Osteoblast (primary cell): ENCODE measurements at regions not wholly inside any gene's neighbourhood (a gene's known extent, or its start where the extent isn't known, plus 50 kb on each side); places are given as distances from the start of the nearest gene placed in this dataset.

Source experiments
- DNase-seq: peaks from one replicate; pipeline ENCODE4 v3.0.0; 2011; ENCODE audit warnings: low spot score, mixed read lengths; ENCODE audit not compliant: insufficient read length; ENCODE audit errors: missing footprints
- H2AFZ ChIP-seq: 2 replicates; pipeline ENCODE4 v1.6.0; 2011; ENCODE audit warnings: mild to moderate bottlenecking, low read length
- H3K27ac ChIP-seq: 2 replicates; pipeline ENCODE4 v1.5.1; 2011; ENCODE audit warnings: mild to moderate bottlenecking, low read depth, low read length, moderate library complexity
- H3K27me3 ChIP-seq: 2 replicates; pipeline ENCODE4 v1.6.0; 2012; ENCODE audit warnings: mild to moderate bottlenecking, control low read depth, inconsistent platforms, low read length, moderate library complexity; ENCODE audit not compliant: insufficient read depth
- H3K36me3 ChIP-seq: 2 replicates; pipeline ENCODE4 v1.5.1; 2011; ENCODE audit warnings: mild to moderate bottlenecking, low read length, control low read depth, moderate library complexity; ENCODE audit not compliant: insufficient read depth
- H3K4me1 ChIP-seq: 2 replicates; pipeline ENCODE4 v1.5.1; 2011; ENCODE audit warnings: mild to moderate bottlenecking, low read length, control low read depth, moderate library complexity; ENCODE audit not compliant: insufficient read depth
- H3K4me2 ChIP-seq: 2 replicates; pipeline ENCODE4 v1.6.0; 2011; ENCODE audit warnings: mild to moderate bottlenecking, low read length; ENCODE audit not compliant: insufficient read depth
- H3K4me3 ChIP-seq: fragments of 200-600 bp; sonication (generic); 3 replicates; pipeline ENCODE4 v1.5.1; 2012; ENCODE audit warnings: mild to moderate bottlenecking, low read length, inconsistent platforms; ENCODE audit not compliant: insufficient read depth
- H3K79me2 ChIP-seq: 2 replicates; pipeline ENCODE4 v1.6.0; 2012; ENCODE audit warnings: mild to moderate bottlenecking, low read length, control low read depth, inconsistent platforms; ENCODE audit not compliant: insufficient read depth
- H3K9me3 ChIP-seq: 2 replicates; pipeline ENCODE4 v1.5.1; 2011; ENCODE audit warnings: low read depth, low read length, control low read depth
- H4K20me1 ChIP-seq: 2 replicates; pipeline ENCODE4 v1.6.0; 2012; ENCODE audit warnings: mild to moderate bottlenecking, low read length, control low read depth; ENCODE audit not compliant: insufficient read depth
- CTCF ChIP-seq: IDR thresholded peaks from 2 replicates; pipeline ENCODE4 v1.5.1; 2011; ENCODE audit warnings: mild to moderate bottlenecking, low read depth, low read length, moderate library complexity; ENCODE audit errors: extremely low read depth

GRCh38 chr7:8322667-8323066, 60.7 kb upstream of the ICA1 start:
- H3K79me2 ChIP-seq: no peaks in the 10 kb centered on the region
- no peaks in the 10 kb centered on the region for H3K36me3 ChIP-seq
- no peaks in the 10 kb centered on the region for H4K20me1 ChIP-seq
- H3K4me3 ChIP-seq: no peak overlapping the region
- DNase-seq: no peak
- H3K4me1 ChIP-seq: no peaks in the 10 kb centered on the region
- H2AFZ ChIP-seq: no peak overlapping the region
- H3K27me3 ChIP-seq: no peaks in the 10 kb centered on the region
- no peaks in the 10 kb centered on the region for H3K9me3 ChIP-seq
- no peak overlapping the region for H3K4me2 ChIP-seq
- no peak for TF ChIP-seq CTCF
- no peak overlapping the region for H3K27ac ChIP-seq

- no peaks in the 10 kb centered on the region for H3K79me2 ChIP-seq
- H3K27ac ChIP-seq: no peak overlapping the region
- H3K4me1 ChIP-seq: no peaks in the 10 kb centered on the region
- H4K20me1 ChIP-seq: no peaks in the 10 kb centered on the region
- H2AFZ ChIP-seq: no peak overlapping the region
- H3K27me3 ChIP-seq: no peaks in the 10 kb centered on the region
- no peaks in the 10 kb centered on the region for H3K9me3 ChIP-seq
- H3K4me3 ChIP-seq: no peak overlapping the region
- TF ChIP-seq CTCF: no peak
- H3K36me3 ChIP-seq: no peaks in the 10 kb centered on the region
- no peak overlapping the region for H3K4me2 ChIP-seq
- DNase-seq: no peak
These were observed 63.1 kb upstream of the ICA1 start for GRCh38 chr7:8325067-8325466.

GRCh38 chr7:8327199-8327598, 65.2 kb upstream of the ICA1 start:
- Histone ChIP-seq H3K4me2 (no peak overlapping the region), H2AFZ (no peak overlapping the region), H3K79me2 (no peaks in the 10 kb centered on the region), H3K9me3 (no peaks in the 10 kb centered on the region), H3K4me1 (no peaks in the 10 kb centered on the region), H3K27ac (no peak overlapping the region), H3K4me3 (no peak overlapping the region), H3K36me3 (no peaks in the 10 kb centered on the region), H4K20me1 (no peaks in the 10 kb centered on the region), H3K27me3 (no peaks in the 10 kb centered on the region)
- DNase-seq: no peak
- no peak for TF ChIP-seq CTCF

- H3K4me2 ChIP-seq: no peak overlapping the region
- TF ChIP-seq CTCF: no peak
- DNase-seq: no peak
These were observed 76.2 kb upstream of the ICA1 start for GRCh38 chr7:8338206-8338605.

More at GRCh38 chr7:8338206-8338605, 76.2 kb upstream of the ICA1 start:
- H3K4me1 ChIP-seq: no peaks in the 10 kb centered on the region
- no peaks in the 10 kb centered on the region for H3K27me3 ChIP-seq
- no peaks in the 10 kb centered on the region for H3K79me2 ChIP-seq
- H3K27ac ChIP-seq: no peak overlapping the region
- no peaks in the 10 kb centered on the region for H3K9me3 ChIP-seq
- H2AFZ ChIP-seq: no peak overlapping the region
- H3K36me3 ChIP-seq: no peaks in the 10 kb centered on the region
- H4K20me1 ChIP-seq: no peaks in the 10 kb centered on the region
- no peak overlapping the region for H3K4me3 ChIP-seq
